Germinal center (tissue), 1 donor: ENCODE measurements at regions not wholly inside any gene's neighbourhood (a gene's known extent, or its start where the extent isn't known, plus 50 kb on each side); places are given as distances from the start of the nearest gene placed in this dataset.
"Not testable (repeated sequence)": the region's sequence is repeated elsewhere in the genome, so short reads cannot be mapped to it uniquely, and the experiment has no call there.

Experiments
- DNase-seq: peaks from one replicate; pipeline ENCODE4 v3.0.0; 2012; ENCODE audit warnings: mixed read lengths, low spot score

- no peak for DNase-seq
Observed at GRCh38 chr1:105386489-105386888, 1636.8 kb downstream of the AMY1C start.

DNA sequence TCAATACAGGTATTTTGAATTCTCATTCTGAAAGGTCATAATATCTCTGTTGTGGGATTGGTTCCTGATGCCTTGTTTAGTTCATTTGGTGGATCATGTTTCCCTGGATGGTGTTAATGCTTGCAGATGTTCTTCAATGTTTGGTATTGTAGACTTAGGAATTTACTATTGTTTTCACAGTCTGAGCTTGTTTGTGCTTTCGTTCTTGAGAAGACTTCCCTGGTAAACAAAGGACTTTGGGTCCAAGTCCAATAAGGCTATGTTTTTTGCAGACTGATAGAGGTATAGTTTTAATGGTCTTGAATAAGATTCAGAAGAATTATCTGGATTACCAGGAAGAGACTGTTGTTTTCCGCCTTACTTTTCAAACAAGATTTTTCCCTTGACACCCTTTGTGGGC lies 1646.3 kb downstream of the AMY1C start:
- DNase-seq = no peak

DNA sequence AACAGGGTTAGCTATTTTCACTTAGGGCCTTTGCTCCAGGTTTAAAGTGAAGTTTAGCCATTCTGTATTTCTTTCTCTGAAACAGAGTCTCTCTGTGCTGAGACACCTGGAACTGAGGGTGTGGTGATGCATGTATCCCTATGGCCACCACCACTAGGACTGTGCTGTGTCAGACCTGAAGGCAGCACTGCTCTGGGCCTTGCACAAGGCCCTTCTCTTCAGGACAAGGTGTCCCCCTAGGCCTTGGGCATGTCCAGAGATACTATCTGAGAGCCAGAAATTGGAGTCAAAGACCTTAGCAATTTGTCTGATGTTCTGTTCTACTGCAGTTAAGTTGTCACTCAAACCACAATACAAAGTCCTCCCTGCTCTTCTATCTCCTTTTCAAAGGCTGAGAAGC lies 1649.2 kb downstream of the AMY1C start:
- no peak for DNase-seq

- DNase-seq = no peak
Observed at GRCh38 chr1:105399716-105400115, 1650.0 kb downstream of the AMY1C start.

DNA sequence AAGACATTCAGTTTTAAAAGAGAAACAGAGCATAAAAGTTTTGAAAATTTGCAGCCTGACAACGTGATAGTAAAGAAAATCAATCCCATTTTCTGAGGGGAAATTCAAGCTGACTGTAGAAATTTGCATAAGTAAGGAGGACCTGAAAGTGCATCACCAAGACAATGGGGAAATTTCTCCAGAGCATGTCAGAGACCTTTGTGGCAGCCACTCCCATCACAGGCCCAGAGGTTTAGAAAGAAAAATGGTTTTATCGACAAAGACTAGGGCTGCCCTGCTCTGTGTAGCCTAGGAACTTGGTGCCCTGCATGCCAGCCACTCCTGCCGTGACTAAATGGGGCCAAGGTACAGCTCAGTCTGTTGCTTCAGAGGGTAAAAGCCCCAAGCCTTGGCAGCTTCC lies 1640.2 kb upstream of the PRMT6 start:
- no peak for DNase-seq

DNA sequence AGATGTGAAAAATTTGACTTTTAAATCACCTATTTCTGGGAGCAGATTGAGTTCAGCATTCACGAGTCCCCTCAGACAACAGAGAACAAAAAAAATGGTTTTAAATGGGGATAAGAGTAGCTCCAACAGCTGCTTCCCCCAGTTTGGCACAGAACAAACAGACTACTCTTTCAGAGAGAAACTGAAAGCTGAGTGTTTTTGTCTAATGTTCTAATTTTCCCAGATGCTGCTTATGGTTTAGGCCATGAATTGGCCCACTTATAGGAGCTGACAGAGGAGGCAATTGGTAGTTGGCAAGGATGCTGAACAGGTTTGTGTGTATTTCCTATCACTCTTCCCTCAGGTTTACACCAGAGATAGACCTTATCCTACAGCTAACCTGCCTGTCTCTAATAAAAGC lies 1637.4 kb upstream of the PRMT6 start:
- no peak for DNase-seq

DNA sequence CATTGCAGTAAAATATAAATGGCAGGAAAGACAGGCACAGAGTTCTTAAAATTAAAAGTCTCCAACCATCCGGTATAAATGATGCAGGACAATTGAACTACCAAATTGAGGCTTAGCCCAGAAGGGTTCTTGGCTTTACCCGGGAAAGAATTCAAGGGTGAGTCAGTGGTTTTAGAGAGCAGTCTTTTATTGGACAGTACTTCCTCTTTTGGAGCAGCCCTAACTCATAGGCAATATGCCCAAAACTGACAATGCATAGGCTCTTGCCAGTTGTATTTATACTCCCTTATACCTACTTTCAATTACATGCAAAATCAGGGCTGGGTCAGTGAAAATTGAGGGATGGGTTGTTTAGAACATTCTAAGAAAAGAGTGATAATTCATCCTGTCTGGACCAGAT lies 1628.9 kb upstream of the PRMT6 start:
- DNase-seq = no peak

GRCh38 chr1:105436589-105437259 lies 1619.8 kb upstream of the PRMT6 start:
- no peak for DNase-seq

DNA sequence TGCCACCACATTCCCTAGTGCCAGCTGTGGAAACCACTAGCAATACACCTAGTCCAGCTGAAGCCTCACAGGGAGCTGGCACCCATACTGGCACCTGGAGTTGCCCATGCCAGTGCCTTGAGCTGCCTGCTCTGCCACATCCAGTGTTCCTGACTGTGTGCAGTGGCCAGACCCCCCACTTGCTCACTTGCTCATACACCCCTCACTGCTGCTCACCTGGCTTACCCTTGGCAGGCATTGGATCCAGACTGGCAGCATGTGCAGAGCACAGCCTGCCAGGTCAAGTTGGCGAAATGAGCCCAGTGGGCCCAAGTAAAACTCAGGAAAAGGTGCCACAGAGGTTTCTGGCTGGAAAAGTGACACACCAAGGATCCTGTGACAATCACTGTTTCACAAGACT lies 1618.6 kb upstream of the PRMT6 start:
- no peak for DNase-seq

DNA sequence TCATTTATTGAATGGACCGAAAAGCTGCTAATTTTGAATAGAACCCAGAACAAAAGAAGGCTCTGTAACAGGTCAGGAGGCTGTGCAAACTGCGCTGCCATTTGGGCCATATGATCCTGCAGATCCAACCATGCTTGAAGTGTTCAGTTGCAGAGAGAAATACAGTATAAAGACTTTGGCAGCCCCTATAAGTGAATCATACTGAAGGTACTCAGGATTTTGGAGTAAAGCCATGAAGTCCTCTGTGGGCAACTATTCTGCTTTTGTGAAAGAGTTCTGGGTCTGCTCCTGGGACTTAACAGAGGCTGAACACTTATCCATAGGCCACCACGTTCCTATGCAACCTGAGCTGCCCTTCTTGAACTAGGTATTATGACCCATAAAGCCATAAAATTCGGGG lies 1613.6 kb upstream of the PRMT6 start:
- no peak for DNase-seq

DNA sequence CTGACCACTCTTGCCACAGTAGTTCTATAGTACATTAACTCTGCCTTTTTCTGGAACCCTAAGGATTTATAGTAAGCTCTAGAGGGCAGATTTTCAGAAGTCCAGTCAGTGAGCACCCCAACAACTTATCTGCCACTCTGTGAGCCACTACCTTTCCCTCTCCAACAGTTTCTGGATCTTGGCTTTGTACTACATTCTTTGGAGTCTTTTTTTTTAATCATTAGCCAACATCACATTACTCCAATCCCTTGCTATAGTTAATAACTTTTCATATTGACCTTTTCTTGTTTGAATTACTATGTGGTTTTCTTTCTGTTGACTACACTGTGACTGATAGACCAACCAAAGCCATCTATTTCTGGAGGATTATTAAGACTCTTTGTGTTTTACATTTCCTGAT lies 1596.7 kb upstream of the PRMT6 start:
- DNase-seq = no peak

DNA sequence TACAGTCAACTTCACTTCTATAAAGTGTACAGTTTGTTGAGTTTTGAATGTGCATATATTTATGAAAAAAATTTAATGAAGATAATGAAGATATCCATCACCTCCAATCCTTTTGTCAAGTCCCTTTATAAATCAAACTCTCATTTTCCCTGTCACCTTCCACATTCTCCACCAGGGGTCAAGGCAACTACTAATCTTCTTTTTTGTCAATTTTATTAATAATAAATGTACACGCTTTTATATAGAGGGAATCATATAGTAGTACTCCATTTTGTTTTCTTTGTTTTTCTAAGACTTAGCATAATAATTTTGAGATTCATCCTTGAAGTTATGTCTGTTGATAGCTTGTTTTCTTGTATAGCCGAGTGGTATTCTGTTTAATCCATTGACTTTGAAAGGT lies 1594.2 kb upstream of the PRMT6 start:
- DNase-seq = no peak

GRCh38 chr1:105467549-105467948 lies 1588.9 kb upstream of the PRMT6 start:
- no peak for DNase-seq

DNA sequence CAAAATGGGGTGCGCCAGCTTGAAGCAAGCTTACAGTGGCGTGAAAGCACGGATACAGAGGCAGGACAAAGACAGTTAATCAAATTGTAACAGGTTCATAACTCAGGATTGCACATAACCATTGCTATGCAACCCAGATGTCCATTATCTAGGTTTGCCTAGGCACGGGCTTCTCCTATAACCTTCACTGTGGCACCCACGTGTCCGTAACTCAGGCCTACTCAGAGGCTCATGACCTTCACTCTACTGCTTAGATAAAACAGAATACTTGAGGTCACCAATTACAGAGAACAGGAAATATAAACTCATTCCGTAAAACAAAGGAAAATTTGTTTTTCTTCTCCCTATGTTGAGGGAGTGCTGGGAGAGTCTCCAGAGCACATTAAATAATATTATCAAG lies 1585.9 kb upstream of the PRMT6 start:
- DNase-seq = not testable (repeated sequence)

DNA sequence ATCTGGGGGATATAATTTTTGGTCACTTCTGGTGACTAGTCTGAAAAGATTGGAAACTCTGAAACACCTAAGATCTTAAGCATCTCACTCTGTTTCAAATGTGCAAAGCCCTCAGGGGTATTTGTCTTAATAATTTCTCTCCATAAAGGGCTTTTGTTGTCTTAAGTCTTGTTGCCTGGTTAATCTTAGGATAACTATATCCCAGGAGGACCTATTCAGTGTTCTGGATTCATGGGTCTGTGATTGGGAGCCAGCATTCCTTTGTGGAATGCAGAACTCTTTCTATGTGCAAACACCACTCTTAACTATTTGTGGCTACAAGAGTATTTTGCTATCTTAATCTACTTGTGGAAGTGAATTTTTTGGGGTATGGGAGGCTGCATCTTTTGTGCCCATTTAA lies 1573.0 kb upstream of the PRMT6 start:
- DNase-seq = no peak

GRCh38 chr1:105485207-105485606 lies 1571.3 kb upstream of the PRMT6 start:
- no peak for DNase-seq

GRCh38 chr1:105492921-105493320 lies 1563.6 kb upstream of the PRMT6 start:
- DNase-seq = no peak

GRCh38 chr1:105516068-105516467 lies 1540.4 kb upstream of the PRMT6 start:
- no peak for DNase-seq

- DNase-seq = no peak
Observed at GRCh38 chr1:105533996-105534395, 1522.5 kb upstream of the PRMT6 start.

- DNase-seq = no peak
Observed at GRCh38 chr1:105544475-105544874, 1512.0 kb upstream of the PRMT6 start.

DNA sequence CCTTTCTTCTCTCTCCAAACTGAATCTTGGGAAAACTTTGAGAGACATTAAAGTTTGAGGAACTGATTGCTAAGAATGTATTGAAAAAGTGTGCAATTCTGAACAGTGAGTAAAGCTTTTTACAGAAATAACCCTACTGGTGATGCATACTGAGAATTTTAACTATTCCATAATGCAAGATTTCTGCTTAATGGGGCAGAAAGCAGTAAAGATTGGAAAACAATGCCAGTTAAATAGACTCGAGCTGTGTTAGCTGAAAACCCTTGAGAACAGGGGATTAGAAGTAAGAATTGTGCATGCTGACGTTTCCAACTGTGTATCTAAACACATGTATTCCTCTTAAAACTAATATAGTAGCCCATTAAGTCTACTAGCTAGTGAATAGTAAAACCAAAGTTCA lies 1500.2 kb upstream of the PRMT6 start:
- DNase-seq = no peak

DNA sequence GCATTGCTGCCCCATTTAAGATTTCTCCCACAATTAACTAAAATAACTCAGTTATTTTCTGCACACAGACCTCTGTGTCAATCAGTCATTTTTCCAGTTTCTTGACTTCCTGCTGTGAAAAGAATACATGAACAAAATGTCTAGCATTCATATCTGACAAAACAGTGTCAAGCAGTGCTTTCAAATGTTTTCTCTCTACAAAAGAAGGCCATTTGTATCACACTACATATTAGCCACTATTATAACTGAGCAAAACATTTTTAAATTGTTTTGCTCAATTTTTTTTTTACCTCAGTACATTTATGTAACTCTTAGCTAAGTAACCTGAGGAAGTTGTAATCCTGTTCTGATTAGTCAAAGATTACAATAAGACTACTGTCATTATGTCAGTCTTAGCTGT lies 1498.5 kb upstream of the PRMT6 start:
- no peak for DNase-seq

- DNase-seq = no peak
Observed at GRCh38 chr1:105565006-105565405, 1491.5 kb upstream of the PRMT6 start.

DNA sequence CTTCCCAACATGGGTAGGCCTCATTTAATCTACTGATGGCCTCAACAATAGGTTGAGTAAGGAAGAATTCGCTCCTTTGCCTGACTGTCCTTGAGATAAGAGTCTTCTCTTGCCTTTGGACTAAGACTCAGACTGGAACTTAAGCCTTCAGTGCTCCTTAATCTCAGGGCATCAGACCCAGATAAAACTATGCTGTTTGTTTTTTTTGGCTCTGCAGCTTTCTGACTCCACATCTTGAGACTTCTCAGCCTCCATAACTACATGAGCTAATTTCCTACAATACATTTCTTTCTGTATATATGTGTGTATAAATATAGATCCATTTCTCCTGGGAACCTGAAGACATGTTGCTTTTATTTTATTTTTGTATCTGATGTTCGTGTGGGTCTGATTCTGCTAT lies 1470.7 kb upstream of the PRMT6 start:
- no peak for DNase-seq

- DNase-seq = no peak
Observed at GRCh38 chr1:105591681-105592080, 1464.8 kb upstream of the PRMT6 start.
